Endothelial cell (in vitro differentiated cells): ENCODE measurements at regions not wholly inside any gene's neighbourhood (a gene's known extent, or its start where the extent isn't known, plus 50 kb on each side); places are given as distances from the start of the nearest gene placed in this dataset.

ENCODE experiments used
- DNase-seq: peaks from one replicate; pipeline ENCODE4 v3.0.0; 2021; ENCODE audit warnings: low spot score
- H3K27ac Mint-ChIP-seq: one replicate; pipeline ENCODE4 v1.8.0; 2021; ENCODE audit warnings: mixed read lengths, inconsistent platforms; ENCODE audit not compliant: unreplicated experiment
- H3K27me3 Mint-ChIP-seq: one replicate; pipeline ENCODE4 v1.8.0; 2021; ENCODE audit warnings: mild to moderate bottlenecking, moderate library complexity, mixed read lengths, inconsistent platforms; ENCODE audit not compliant: unreplicated experiment
- H3K36me3 Mint-ChIP-seq: one replicate; pipeline ENCODE4 v1.8.0; 2021; ENCODE audit warnings: mild to moderate bottlenecking, low read depth, mixed read lengths, inconsistent platforms; ENCODE audit not compliant: unreplicated experiment
- H3K4me1 Mint-ChIP-seq: one replicate; pipeline ENCODE4 v1.8.0; 2021; ENCODE audit warnings: mild to moderate bottlenecking, mixed read lengths, inconsistent platforms; ENCODE audit not compliant: unreplicated experiment
- H3K4me3 Mint-ChIP-seq: one replicate; pipeline ENCODE4 v1.8.0; 2021; ENCODE audit warnings: mild to moderate bottlenecking, mixed read lengths, inconsistent platforms; ENCODE audit not compliant: unreplicated experiment
- H3K9me3 Mint-ChIP-seq: one replicate; pipeline ENCODE4 v1.8.0; 2021; ENCODE audit warnings: mixed read lengths, inconsistent platforms; ENCODE audit not compliant: unreplicated experiment
- CTCF ChIP-seq: fragments of 200-600 bp; sonication (generic); IDR thresholded peaks from one replicate; pipeline ENCODE4 v1.5.0; 2021; ENCODE audit warnings: antibody characterized with exemption; ENCODE audit not compliant: unreplicated experiment

GRCh38 chr6:1525364-1526038 is 84.2 kb upstream of the FOXC1 start:
- Mint-ChIP-seq H3K36me3 (no peaks in the 10 kb centered on the region), H3K9me3 (no peaks in the 10 kb centered on the region), H3K27me3 (peaks cover 7% of the 10 kb centered on the region), H3K27ac (no peak overlapping the region), H3K4me1 (peaks cover 16% of the 10 kb centered on the region), H3K4me3 (no peak overlapping the region)
- no peak for TF ChIP-seq CTCF
- DNase-seq, result no peak

GRCh38 chr6:1526398-1527072 is 83.2 kb upstream of the FOXC1 start:
- H3K9me3 Mint-ChIP-seq, result no peaks in the 10 kb centered on the region
- peaks cover 7% of the 10 kb centered on the region for H3K27me3 Mint-ChIP-seq
- no peak overlapping the region for H3K27ac Mint-ChIP-seq
- H3K4me3 Mint-ChIP-seq, result no peak overlapping the region
- DNase-seq, result no peak
- H3K36me3 Mint-ChIP-seq, result no peaks in the 10 kb centered on the region
- no peak for TF ChIP-seq CTCF
- H3K4me1 Mint-ChIP-seq, result peaks cover 16% of the 10 kb centered on the region

- H3K4me1 Mint-ChIP-seq, result peaks cover 16% of the 10 kb centered on the region
- no peak overlapping the region for H3K4me3 Mint-ChIP-seq
- DNase-seq, result peak; percentile 16
These were observed 82.7 kb upstream of the FOXC1 start for GRCh38 chr6:1527073-1527457.

GRCh38 chr6:1535295-1535694 is 74.4 kb upstream of the FOXC1 start:
- H3K27me3 Mint-ChIP-seq, result no peaks in the 10 kb centered on the region
- no peak for TF ChIP-seq CTCF
- no peak overlapping the region for H3K4me3 Mint-ChIP-seq
- no peak for DNase-seq
- no peaks in the 10 kb centered on the region for H3K9me3 Mint-ChIP-seq
- no peaks in the 10 kb centered on the region for H3K36me3 Mint-ChIP-seq
- no peak overlapping the region for H3K27ac Mint-ChIP-seq
- peaks cover 3% of the 10 kb centered on the region for H3K4me1 Mint-ChIP-seq

More at GRCh38 chr6:1527073-1527457, 82.7 kb upstream of the FOXC1 start:
- Mint-ChIP-seq H3K27ac (no peak overlapping the region), H3K9me3 (no peaks in the 10 kb centered on the region), H3K36me3 (no peaks in the 10 kb centered on the region), H3K27me3 (peaks cover 4% of the 10 kb centered on the region)
- no peak for TF ChIP-seq CTCF
